H9 (cell line): ENCODE measurements at regions not wholly inside any gene's neighbourhood (a gene's known extent, or its start where the extent isn't known, plus 50 kb on each side); places are given as distances from the start of the nearest gene placed in this dataset.

Experiments used
- DNase-seq: peaks from one replicate; pipeline ENCODE4 v3.0.0-alpha.2; 2017
- H2AFZ ChIP-seq: one replicate; pipeline ENCODE4 v1.6.1; 2013; ENCODE audit warnings: mild to moderate bottlenecking, low read length, control low read depth, moderate library complexity
- H2AK5ac ChIP-seq: 2 replicates; pipeline ENCODE4 v1.6.1; 2013; ENCODE audit warnings: low read length, control low read depth, mixed read lengths; ENCODE audit not compliant: insufficient read length
- H2BK120ac ChIP-seq: one replicate; pipeline ENCODE4 v1.6.1; 2013; ENCODE audit warnings: low read depth, mild to moderate bottlenecking, low read length, control low read depth, inconsistent platforms; ENCODE audit not compliant: poor library complexity, severe bottlenecking
- H2BK12ac ChIP-seq: 2 replicates; pipeline ENCODE4 v1.6.1; 2013; ENCODE audit warnings: low read length, control low read depth, mixed read lengths, low read depth; ENCODE audit not compliant: insufficient read length
- H2BK15ac ChIP-seq: 2 replicates; pipeline ENCODE4 v1.6.1; 2013; ENCODE audit warnings: low read depth, low read length, control low read depth
- H2BK20ac ChIP-seq: one replicate; pipeline ENCODE4 v1.6.1; 2013; ENCODE audit warnings: low read depth, mild to moderate bottlenecking, low read length, control low read depth, inconsistent platforms; ENCODE audit not compliant: poor library complexity, severe bottlenecking
- H2BK5ac ChIP-seq: 2 replicates; pipeline ENCODE4 v1.6.1; 2013; ENCODE audit warnings: low read length, control low read depth, mixed read lengths; ENCODE audit not compliant: insufficient read length
- H3K14ac ChIP-seq: 2 replicates; pipeline ENCODE4 v1.6.1; 2013; ENCODE audit warnings: low read length, control low read depth; ENCODE audit not compliant: insufficient read depth
- H3K18ac ChIP-seq: 2 replicates; pipeline ENCODE4 v1.6.1; 2013; ENCODE audit warnings: low read depth, mild to moderate bottlenecking, mixed read lengths, low read length, control low read depth; ENCODE audit not compliant: insufficient read length
- H3K23ac ChIP-seq: 2 replicates; pipeline ENCODE4 v1.6.1; 2013; ENCODE audit warnings: low read length, control low read depth, mixed read lengths, low read depth; ENCODE audit not compliant: insufficient read length
- H3K23me2 ChIP-seq: 2 replicates; pipeline ENCODE4 v1.6.1; 2013; ENCODE audit warnings: low read depth, mild to moderate bottlenecking, mixed read lengths, low read length, control low read depth; ENCODE audit not compliant: insufficient read length, poor library complexity, severe bottlenecking
- H3K27ac ChIP-seq: 2 replicates; pipeline ENCODE4 v1.5.1; 2013; ENCODE audit warnings: low read length, control low read depth, mixed read lengths, low read depth; ENCODE audit not compliant: insufficient read length
- H3K27me3 ChIP-seq: 2 replicates; pipeline ENCODE4 v1.6.1; 2013; ENCODE audit warnings: low read length, control low read depth, inconsistent platforms; ENCODE audit not compliant: insufficient read depth
- H3K4ac ChIP-seq: 2 replicates; pipeline ENCODE4 v1.6.1; 2013; ENCODE audit warnings: low read depth, mild to moderate bottlenecking, control low read depth, inconsistent platforms, low read length, moderate library complexity
- H3K4me1 ChIP-seq: 2 replicates; pipeline ENCODE4 v1.6.1; 2013; ENCODE audit warnings: low read length, control low read depth, inconsistent platforms; ENCODE audit not compliant: insufficient read depth
- H3K4me2 ChIP-seq: 2 replicates; pipeline ENCODE4 v1.6.1; 2013; ENCODE audit warnings: low read length, control low read depth, mixed read lengths; ENCODE audit not compliant: insufficient read length, insufficient read depth
- H3K56ac ChIP-seq: 2 replicates; pipeline ENCODE4 v1.6.1; 2013; ENCODE audit warnings: low read depth, mild to moderate bottlenecking, mixed read lengths, low read length, control low read depth; ENCODE audit not compliant: insufficient read length
- H3K79me1 ChIP-seq: 2 replicates; pipeline ENCODE4 v1.6.1; 2013; ENCODE audit warnings: low read depth, mild to moderate bottlenecking, moderate library complexity, low read length, control low read depth, inconsistent platforms; ENCODE audit not compliant: insufficient read depth, poor library complexity, severe bottlenecking
- H3K79me2 ChIP-seq: 2 replicates; pipeline ENCODE4 v1.6.1; 2013; ENCODE audit warnings: low read length, control low read depth, inconsistent platforms; ENCODE audit not compliant: insufficient read depth
- H3K9ac ChIP-seq: 2 replicates; pipeline ENCODE4 v1.6.1; 2013; ENCODE audit warnings: low read length, control low read depth, mixed read lengths; ENCODE audit not compliant: insufficient read length; ENCODE audit errors: extremely low read depth
- H3K9me3 ChIP-seq: one replicate; pipeline ENCODE4 v1.6.1; 2013; ENCODE audit warnings: low read depth, low read length, inconsistent platforms; ENCODE audit not compliant: control insufficient read depth
- H3T11ph ChIP-seq: one replicate; pipeline ENCODE4 v1.6.1; 2013; ENCODE audit warnings: mild to moderate bottlenecking, low read length, control low read depth, inconsistent platforms
- H4K20me1 ChIP-seq: one replicate; pipeline ENCODE4 v1.6.1; 2013; ENCODE audit not compliant: control insufficient read depth, insufficient read length, insufficient read depth
- H4K5ac ChIP-seq: 2 replicates; pipeline ENCODE4 v1.6.1; 2013; ENCODE audit warnings: low read depth, mild to moderate bottlenecking, mixed read lengths, low read length, control low read depth; ENCODE audit not compliant: insufficient read length
- H4K8ac ChIP-seq: replicated peaks from 2 replicates; pipeline ENCODE4 v1.6.1; 2013; ENCODE audit warnings: low read length, control low read depth, mixed read lengths, low read depth; ENCODE audit not compliant: insufficient read length
- H4K91ac ChIP-seq: 2 replicates; pipeline ENCODE4 v1.6.1; 2013; ENCODE audit warnings: low read depth, mild to moderate bottlenecking, moderate library complexity, mixed read lengths, low read length, control low read depth; ENCODE audit not compliant: insufficient read length
- H3K27ac Mint-ChIP-seq, 3 experiments: 2 replicates in 2 of 3; 3 replicates in 1 of 3; pipeline ENCODE4 v1.8.0; 2020 to 2021; ENCODE audit warnings: mixed read lengths in 3 of 3, mild to moderate bottlenecking in 1 of 3, moderate library complexity in 1 of 3
- H3K27me3 Mint-ChIP-seq: 2 replicates; pipeline ENCODE4 v1.8.0; 2021; ENCODE audit warnings: low read depth, mild to moderate bottlenecking, moderate library complexity, mixed read lengths
- H3K36me3 Mint-ChIP-seq, 3 experiments: 2 replicates in 2 of 3; 3 replicates in 1 of 3; pipeline ENCODE4 v1.8.0; 2020 to 2021; ENCODE audit warnings: low read depth in 3 of 3, mixed read lengths in 3 of 3; ENCODE audit not compliant: insufficient read depth in 1 of 3
- H3K4me1 Mint-ChIP-seq, 2 experiments: 2 replicates each; pipeline ENCODE4 v1.8.0; 2020; ENCODE audit warnings: mixed read lengths in 2 of 2
- H3K4me3 Mint-ChIP-seq, 2 experiments: 2 replicates in 1 of 2; 3 replicates in 1 of 2; pipeline ENCODE4 v1.8.0; 2020 to 2021; ENCODE audit warnings: mild to moderate bottlenecking in 2 of 2, mixed read lengths in 2 of 2, moderate library complexity in 1 of 2
- H3K9me3 Mint-ChIP-seq, 2 experiments: 2 replicates in 1 of 2; 3 replicates in 1 of 2; pipeline ENCODE4 v1.8.0; 2020; ENCODE audit warnings: mild to moderate bottlenecking in 2 of 2, mixed read lengths in 2 of 2, moderate library complexity in 1 of 2
- WGBS: extraction: QIAGEN DNeasy Blood & Tissue Kit; methylation state at CpG from one replicate; pipeline ENCODE4 v1.1.7; 2013; ENCODE audit warnings: missing lambda C conversion rate, low lambda C conversion rate, mixed read lengths; ENCODE audit not compliant: insufficient read length; ENCODE audit errors: extremely low coverage; 5-methylcytosine and 5-hydroxymethylcytosine counted together
- TF ChIP-seq, protein P1 (sequence below): fragments of 200-600 bp; sonication (generic); conservative IDR thresholded peaks from 3 replicates; pipeline ENCODE4 v1.8.0; 2021; ENCODE audit warnings: antibody characterized with exemption, mild to moderate bottlenecking

- WGBS: no CpG with 5 or more reads among the region's 2 CpGs
- Histone ChIP-seq H3K4me1 (no peaks in the 10 kb centered on the region), H4K8ac (no peak overlapping the region), H3K27me3 (no peaks in the 10 kb centered on the region), H3K4me2 (no peak overlapping the region), H3K79me1 (no peaks in the 10 kb centered on the region), H3K23ac (no peak overlapping the region), H2BK120ac (no peak overlapping the region), H3K27ac (no peak overlapping the region), H3K14ac (no peak overlapping the region), H3T11ph (no peak overlapping the region), H2BK12ac (no peak overlapping the region), H3K9ac (no peak overlapping the region), H3K18ac (no peak overlapping the region), H3K4ac (no peak overlapping the region), H3K79me2 (no peaks in the 10 kb centered on the region), H4K5ac (no peak overlapping the region), H2BK15ac (no peak overlapping the region), H4K20me1 (no peaks in the 10 kb centered on the region), H2AK5ac (no peak overlapping the region), H2AFZ (no peak overlapping the region), H3K56ac (no peak overlapping the region), H4K91ac (no peak overlapping the region), H3K23me2 (no peaks in the 10 kb centered on the region), H2BK20ac (no peak overlapping the region), H2BK5ac (no peak overlapping the region), H3K9me3 (no peaks in the 10 kb centered on the region)
- no peaks in the 10 kb centered on the region for H3K27me3 Mint-ChIP-seq
- peaks cover 4 to 5% of the 10 kb centered on the region in 2 experiments for H3K4me1 Mint-ChIP-seq
- H3K27ac Mint-ChIP-seq: no peak overlapping the region
- no peak overlapping the region for H3K4me3 Mint-ChIP-seq
- no peaks in the 10 kb centered on the region for H3K36me3 Mint-ChIP-seq
- 0 out of 5 replicates have a peak, but pooled peaks cover 0 to 2% of the 10 kb centered on the region in 2 experiments for H3K9me3 Mint-ChIP-seq
- TF ChIP-seq, protein P1, sequence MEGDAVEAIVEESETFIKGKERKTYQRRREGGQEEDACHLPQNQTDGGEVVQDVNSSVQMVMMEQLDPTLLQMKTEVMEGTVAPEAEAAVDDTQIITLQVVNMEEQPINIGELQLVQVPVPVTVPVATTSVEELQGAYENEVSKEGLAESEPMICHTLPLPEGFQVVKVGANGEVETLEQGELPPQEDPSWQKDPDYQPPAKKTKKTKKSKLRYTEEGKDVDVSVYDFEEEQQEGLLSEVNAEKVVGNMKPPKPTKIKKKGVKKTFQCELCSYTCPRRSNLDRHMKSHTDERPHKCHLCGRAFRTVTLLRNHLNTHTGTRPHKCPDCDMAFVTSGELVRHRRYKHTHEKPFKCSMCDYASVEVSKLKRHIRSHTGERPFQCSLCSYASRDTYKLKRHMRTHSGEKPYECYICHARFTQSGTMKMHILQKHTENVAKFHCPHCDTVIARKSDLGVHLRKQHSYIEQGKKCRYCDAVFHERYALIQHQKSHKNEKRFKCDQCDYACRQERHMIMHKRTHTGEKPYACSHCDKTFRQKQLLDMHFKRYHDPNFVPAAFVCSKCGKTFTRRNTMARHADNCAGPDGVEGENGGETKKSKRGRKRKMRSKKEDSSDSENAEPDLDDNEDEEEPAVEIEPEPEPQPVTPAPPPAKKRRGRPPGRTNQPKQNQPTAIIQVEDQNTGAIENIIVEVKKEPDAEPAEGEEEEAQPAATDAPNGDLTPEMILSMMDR: no peak
- DNase-seq: no peak
Measured at GRCh38 chr4:94011190-94011589, 182.6 kb downstream of the ATOH1 start.
